KG1 (cell line): ENCODE measurements at regions not wholly inside any gene's neighbourhood (a gene's known extent, or its start where the extent isn't known, plus 50 kb on each side); places are given as distances from the start of the nearest gene placed in this dataset.
A peak's percentile ranks its signal among the peaks of the same experiment; 100 is the strongest.

ENCODE experiments used
- DNase-seq: peaks from one replicate; lab custom pipeline; 2025; lab: John Stamatoyannopoulos, UW

DNA sequence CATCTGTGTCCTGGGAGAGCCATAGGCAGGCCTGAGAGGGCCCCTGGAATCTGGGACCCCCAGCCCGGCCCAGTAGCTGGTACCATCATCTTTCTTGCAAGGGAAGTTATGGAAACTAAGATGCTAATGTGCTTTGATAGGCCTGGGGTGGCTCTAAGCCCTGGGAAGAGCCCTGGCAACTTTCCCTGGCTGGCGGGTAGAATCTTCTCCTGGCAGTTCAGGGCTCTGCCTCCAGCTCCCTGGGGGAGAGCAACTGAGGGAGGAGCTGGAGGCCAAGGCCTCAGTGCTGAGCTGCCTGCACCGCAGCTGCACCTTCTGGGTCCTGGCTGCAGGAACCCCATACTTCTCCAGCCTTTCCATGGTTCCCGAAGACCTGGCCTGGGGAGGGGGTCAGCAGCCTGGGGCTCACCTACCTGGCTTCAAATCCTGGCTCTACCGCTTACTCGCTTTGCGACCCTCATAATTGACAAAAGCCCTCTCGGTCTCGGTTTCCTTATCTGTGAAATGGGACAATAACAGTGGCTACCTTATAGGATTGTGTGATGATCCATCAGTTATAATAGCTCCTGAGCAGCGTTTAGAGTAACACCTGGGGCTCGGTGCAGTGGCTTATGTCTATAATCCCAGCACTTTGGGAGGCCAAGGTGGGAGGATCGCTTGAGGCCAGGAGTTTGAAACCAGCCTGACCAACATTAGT lies 333.7 kb downstream of the SEC14L1 start:
- DNase-seq: no peak

DNA sequence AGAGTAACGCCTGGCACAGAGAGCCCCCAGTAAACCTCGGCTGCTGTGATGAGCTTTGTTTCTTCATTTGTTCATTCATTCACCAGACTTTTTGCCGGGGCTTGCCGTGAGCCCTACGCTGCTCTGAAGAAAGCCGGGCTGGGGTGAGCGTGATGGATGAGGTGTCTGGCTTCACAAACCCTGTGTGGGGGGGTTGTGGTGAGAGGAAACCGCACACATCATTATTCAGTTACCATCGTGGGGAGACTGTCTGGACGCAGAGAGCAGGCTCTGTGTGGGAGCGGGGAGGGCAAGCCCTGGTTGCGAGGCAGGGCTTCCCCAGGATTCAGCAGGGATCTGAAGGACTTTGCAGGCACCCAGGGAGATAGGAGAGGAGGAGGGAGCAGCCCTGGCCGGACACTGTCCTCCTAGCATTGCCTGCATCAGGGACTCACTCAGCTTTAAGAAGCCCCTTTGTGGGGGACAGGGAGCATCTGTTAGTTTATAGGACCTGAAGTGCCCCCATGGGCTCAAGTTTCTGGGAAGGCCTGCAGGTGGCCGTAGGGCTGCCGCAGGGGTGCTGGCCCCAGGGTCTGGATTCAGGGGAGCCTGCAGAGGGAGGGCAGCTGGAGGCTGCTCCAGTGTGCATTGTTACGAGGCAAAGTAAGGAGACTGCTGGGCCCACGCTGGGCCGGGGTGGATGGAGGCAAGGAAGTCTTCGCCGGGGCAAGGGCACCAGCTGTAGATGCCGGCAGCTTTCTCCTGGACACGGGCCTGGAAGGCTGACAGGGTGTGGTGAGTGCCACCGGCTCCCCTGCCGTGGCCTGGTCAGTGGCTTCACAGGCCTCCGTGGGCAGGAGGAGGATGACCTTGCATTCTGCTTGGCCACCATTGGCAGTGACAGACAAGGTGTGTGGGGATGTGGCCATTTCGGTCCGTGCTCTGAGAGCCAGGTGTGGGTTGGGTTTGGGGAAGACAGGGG lies 334.5 kb downstream of the SEC14L1 start:
- peak; percentile 17 for DNase-seq

DNA sequence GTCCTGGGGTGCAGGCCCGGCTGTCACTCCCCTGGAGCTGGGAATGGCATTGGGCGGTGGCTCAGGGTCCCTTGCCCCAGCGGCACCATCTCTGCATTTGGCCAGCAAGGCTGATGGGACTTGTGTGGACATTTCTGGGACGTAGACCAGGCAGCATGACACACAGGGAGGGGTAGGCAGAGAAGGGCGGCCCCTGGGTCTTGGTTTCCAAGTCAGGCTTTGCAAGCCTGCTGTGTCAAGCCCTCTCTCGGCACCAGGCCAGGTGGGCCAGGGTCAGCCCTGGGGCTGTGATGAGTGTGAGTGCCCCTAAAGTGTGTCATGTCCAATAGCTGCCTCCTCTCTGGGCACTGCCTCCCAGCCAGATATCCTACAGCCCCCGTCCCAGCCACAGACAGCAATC lies 335.2 kb downstream of the SEC14L1 start:
- DNase-seq: no peak

DNA sequence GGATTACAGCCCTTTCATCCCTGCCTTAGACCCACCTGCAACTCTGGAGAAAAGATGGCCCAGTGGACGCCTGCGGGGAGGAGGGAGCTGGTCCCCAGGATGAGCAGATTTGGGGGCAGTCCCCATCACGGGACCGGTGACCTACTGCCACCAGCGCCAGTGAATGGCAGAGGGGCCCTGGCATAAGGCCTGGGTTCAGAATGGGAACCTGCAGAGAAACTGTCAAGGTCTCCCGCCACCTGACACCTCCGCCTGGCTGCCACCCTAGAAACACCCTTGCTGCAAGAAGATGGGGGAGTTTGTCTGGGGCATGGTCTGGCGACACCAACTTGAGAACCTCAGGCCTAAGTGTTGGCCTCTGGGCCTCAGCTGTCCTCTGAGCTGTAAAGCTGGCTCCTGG lies 335.7 kb downstream of the SEC14L1 start:
- no peak for DNase-seq

DNA sequence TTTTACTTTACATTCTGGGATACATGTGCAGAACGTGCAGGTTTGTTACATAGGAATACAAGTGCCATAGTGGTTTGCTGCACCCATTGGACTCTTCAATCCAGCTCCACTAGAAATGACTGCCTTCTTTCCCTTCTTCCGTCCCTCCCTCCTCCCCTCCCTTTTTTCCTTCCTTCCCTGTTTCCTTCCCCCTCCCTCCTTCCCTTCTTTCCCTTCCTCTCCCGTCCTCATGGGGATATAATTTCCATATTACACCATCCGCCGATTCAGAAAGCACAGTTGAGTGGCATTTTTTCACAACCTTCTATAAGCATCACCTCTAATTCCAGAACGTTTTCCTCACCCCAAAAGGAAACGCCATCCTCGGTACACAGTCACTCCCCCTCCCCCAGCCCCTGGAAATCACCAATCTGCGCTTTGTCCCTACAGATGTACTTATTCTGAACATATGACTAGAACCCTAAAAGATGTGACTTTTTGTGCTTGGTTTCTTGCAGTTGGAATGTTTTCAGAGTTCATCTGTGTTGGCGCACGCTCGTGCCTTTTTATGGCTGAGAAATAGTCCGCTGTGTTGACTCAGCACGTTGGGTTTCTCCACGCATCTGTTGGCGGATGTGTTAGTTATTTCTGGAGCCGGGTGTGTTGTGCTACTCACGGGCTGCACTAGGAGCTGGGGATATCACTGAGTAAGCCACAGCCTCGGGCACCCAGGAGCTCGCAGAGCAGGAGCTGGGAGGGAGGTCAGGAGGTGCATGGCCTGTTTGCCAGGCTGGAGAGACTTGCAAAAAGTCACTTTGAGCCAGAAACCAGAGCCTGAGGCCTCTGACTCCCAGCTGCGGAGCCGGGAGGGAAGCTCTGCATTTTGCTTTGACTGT lies 336.4 kb downstream of the SEC14L1 start:
- DNase-seq: no peak

DNA sequence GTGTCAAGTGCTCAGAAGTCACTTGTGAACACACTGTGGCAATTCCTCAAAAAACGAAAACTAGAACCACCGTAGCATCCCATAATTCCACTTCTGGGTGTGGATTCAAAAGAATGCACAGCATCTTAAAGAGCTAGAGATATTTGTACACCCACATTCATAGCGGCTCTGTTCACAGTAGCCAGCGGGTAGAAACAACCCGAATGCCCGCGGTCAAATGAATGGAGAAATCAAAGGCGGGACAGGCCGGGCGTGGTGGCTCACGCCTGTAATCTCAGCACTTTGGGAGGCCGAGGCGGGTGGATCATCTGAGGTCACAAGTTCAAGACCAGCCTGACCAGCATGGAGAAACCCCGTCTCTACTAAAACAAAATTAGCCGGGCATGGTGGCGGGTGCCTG lies 337.5 kb downstream of the SEC14L1 start:
- no peak for DNase-seq

DNA sequence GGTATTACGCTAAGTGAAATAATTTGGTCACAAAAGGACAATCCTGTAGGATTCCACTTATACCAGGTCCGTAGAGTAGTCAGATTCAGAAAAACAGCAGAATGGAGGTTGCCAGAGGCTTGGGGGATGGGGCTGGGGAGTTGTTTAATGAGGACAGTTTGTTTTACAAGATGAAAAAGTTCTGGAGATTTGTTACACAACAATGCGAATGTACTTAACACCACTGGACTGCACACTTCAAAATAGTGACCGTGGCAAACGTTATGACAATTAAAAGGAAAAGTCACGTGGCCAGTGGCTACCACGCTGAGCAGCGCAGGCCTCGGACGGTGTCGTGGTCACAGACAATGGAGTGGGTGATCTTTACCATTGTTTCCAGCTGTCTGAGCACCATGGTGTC lies 338.1 kb downstream of the SEC14L1 start:
- DNase-seq: no peak

DNA sequence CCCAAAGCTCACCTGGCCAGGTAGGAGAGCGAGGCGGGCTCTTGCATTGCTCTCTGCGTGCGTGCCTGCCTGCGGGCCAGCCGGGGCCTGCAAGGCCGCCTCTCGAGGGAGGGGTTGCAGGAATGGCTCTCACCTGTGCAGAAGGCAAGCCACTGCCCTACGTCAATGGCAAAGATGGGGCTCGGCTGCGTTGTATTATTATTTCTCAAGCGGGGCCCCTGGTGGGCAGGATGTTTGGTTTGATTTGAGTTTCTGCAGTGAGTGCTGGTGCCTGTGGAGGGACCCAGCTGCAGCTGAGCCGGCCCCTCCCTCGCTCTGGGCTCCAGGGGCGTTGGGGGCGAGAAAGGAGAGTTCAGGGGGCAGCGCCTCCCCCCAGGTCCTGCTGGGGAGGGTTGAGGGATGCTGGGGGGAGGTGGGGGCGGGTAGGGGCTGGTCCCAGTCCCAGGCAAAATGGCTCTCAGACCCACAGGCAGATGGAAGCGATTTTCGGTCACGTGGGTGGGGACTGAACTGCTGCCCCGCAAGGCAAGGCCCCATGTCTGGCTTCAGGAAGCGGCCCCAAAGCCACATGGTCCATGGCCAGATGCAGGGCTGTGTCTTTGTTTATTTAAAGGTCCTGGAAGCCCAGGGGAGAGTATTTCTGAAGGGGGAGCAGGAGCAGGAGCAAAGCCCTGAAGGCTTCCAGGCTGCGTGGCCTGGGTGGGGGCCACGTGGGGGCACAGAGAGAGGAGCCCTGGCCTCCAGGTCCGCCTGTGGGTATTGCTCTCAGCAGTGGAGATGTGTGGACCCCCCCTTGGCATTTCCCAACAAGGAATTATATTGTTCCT lies 338.8 kb downstream of the SEC14L1 start:
- DNase-seq: no peak

DNA sequence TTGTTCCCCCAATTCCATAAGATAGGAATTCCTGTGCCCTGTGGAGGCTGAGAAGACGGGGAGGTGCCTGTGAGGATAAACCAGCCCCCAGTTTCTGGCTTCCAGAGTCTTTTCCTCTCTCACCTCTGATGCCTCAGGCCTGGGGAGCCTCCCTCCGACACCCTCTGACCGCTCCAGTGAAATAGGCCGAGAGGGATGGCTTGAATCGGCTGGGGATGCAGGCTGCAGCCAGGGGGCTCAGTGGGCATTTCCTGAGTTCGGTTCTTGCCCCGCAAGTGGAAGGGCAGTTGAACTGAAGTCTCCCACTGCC lies 339.4 kb downstream of the SEC14L1 start:
- no peak for DNase-seq

DNA sequence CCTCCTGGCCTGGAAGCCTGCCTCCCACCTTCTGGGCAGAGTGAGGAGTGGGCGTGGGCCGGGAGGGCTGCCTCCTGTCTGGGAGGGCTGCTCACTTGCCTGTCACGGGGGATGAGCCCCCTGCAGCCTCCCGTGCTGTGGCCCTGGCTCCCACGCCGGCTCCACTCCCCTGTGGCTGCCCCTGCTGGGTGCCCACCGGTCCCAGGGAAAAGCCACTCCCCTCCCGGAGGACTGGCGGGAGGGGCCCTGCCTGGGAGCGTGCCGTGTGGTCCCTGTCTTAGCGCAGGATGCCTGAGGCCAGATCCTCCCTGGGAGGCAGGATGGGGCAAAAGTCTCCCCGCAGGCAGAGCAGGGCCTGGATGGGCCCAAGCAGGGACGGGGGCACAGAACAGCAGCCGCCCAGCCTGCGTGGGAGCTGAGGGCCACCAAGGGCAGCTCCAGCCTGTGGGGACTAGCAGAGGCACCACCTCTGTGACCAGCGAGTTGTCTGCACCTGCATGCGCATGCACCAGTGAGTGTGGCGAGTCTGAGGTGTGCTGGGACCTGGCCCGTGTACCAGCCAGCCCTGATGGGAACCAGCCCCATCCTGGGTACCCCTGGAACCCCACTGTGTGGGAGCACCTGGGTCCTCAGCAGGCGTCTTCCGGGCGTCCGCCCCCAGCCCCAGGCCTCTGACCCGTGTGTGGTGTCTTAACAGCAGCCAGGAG lies 339.9 kb downstream of the SEC14L1 start:
- DNase-seq: no peak

DNA sequence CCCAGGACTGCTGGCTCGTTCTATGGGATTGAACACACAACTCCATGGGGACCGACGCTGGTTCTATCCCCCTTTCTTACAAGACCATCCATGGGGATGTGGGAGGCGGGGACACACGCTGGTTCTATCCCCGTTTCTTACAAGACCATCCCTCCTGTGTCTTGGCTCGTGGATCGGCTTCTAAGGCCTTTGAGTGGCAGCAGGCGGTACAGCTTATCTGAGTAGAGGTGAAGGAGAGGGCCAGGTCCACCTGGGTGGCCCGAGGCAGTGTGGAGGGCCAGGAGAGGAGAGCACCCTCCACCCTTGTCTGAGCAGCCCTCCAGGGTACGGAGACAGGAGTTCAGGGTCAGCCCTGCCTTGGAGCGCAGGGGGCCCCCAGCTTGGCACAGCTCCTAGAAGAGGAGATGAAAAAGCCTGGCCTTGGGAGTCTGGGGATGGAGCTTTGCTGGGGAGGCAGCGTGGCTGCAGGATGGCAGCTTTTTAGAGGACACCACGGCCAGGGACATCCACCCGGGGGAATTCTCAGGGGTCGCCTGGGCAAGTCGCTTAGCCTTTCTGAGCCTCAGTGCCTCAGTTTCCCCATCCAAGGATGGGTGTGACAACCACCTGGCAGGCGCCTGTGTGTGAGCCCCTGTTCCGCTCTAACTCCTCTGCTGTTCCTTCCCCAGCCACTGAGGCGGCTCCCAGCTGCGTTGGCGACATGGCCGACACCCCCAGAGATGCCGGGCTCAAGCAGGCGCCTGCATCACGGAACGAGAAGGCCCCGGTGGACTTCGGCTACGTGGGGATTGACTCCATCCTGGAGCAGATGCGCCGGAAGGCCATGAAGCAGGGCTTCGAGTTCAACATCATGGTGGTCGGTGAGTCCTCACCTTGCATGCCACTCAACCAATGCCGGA lies 341.0 kb downstream of the SEC14L1 start:
- no peak for DNase-seq

DNA sequence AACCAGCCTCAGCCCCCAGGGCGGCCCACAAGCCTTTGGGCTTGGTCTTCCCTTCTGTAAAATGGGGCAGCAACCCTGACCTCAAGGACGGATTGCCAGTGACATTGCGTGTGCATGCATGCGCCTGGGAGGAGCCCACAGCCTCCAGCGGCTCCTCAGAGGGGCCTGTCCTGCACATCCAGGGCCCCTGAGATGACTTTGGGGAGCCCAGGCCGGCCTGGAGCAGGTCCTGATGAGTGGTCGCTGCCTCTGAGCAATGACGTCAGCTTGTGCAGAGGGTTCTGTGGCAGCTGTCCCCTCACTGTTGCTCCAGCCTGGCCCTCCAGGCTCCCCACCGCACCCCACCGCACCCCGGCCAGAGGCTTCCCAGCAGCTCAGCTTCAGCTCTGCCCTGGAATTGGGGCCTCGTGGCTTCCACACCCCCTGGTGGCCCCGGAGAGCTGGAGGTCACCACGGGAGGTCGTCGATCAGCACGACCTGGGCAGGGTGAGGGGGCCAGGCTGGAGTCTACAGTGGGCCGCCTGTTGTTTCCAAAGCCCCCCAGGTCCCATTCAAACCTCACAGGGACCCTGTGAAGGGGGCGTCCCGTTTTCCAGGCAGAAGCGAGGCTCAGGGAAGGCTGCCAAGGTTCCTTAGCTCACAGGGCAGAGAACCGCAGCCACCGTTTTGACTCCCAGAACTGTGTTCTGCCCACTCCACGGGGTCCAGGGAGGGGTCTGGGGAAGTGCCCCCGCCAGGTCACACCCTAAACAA lies 341.8 kb downstream of the SEC14L1 start:
- no peak for DNase-seq

DNA sequence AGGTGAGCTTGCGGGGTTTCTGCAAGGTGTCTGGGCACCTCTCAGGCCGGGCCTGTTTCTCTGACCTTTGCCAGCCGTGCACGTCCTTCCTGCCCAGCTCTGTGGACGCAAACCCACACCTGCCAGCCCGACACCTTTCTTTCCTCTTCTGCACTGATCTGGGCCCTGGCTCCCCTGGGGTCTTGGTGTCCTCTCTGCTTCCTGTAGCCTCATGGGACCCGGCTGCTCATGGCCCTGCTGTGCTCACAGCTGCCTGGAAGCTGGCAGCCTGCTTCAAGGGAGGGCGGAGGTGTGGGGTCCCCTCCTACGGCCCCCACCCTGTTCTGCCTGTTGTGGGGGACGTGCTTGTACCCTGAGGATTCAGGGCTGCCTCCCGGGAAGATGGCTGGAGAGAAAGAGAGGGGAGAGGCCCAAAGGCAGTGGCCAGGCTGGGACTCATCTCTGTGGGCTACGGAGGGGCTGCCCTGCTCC lies 342.4 kb downstream of the SEC14L1 start:
- DNase-seq: no peak

DNA sequence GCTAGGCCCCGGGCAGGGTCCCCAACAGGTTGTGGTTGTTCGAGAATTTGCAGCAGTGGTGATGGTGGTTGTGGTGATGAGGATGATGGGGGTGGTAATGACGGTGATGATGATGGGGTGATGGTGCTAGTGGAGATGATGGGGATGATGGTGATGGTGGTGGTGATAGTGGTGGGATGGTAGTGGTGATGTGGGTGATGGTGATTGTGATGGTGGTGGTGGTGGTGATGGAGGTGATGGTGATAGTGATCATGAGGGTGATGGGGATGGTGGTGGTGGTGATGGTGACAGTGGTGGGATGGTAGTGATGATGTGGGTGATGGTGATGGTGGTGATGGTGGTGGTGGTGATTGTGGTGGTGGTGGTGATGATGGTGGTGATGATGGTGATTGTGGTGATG lies 343.3 kb downstream of the SEC14L1 start:
- DNase-seq: no peak

DNA sequence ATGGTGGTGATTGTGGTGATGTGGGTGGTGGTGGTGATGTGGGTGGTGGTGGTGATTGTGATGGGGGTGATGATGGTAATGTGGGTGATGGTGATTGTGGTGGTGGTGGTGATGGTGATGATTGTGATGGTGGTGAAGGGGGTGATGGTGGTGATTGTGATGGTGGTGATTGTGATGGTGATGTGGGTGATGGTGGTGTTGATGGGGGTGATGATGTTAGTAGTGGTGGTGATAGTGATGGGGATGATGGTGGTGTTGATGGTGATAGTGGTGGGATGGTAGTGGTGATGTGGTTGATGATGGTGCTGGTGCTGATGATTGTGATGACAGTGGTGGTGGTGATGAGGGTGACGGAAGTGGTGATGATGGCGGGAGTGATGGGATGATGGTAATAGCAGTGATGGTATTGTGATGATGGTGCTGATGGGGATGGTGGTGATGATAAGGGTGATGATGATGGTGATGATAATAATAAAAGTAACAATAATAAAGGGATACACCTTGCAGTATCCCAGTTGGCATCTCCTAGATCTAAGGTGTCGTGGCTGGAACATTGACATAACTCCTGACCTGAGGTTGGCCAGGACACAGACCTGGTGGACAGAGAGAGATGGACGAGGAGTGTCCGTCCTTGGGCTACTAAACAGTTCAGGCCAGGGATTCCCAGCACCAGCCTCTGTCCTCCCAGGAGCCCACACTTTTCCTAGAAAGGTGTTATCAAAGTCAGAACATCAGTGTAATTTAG lies 344.5 kb downstream of the SEC14L1 start:
- no peak for DNase-seq

DNA sequence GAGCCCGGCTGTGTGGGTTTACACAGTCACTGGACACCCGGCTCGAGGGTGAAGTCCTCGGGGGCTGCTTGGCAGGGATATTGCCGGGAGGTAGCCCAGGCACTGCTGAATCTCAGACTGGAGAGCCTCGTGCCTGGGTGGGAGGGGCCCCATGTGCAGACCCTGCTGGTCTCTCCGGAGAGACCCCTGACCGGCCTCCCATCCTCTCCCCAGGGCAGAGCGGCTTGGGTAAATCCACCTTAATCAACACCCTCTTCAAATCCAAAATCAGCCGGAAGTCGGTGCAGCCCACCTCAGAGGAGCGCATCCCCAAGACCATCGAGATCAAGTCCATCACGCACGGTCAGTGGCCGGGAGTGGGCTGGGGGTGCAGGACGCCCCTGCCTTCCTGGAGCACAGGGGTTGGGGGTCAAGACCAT lies 346.5 kb downstream of the SEC14L1 start:
- no peak for DNase-seq

DNA sequence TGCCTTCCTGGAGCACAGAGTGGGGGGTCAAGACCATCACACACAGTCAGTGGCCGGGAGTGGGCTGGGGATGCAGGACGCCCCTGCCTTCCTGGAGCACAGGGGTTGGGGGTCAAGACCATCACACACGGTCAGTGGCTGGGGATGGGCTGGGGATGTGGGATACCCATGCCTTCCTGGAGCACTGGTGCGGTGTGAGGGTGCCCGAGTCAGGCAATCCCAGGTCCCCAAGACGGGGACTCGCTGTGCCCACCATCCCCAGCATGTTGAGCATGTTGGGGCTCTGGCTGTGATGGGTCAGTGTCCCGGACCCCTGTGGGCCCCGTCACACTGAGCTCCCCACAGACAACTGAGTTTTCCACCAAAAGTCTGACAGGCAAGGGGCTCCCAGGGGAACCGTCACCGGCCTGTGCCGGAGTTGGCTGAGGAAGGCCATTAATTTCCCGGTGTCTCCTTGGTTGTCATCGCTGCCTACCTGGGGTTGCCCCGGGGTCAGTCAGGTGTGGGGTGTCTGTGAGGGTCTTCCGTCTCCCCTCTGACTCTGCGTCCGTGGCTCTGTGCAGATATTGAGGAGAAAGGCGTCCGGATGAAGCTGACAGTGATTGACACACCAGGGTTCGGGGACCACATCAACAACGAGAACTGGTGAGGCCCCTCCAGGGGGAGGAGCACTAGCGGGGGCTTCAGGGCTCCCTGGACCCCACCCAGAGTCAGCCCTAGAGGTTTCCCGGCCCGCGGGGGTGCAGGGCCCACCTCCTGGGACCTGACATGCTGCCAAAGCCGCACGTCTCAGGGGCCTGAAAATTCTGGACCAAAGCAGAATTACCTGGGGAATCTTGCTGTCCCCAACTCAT lies 347.1 kb downstream of the SEC14L1 start:
- DNase-seq: no peak
